HCT116 (cell line): ENCODE measurements at regions not wholly inside any gene's neighbourhood (a gene's known extent, or its start where the extent isn't known, plus 50 kb on each side); places are given as distances from the start of the nearest gene placed in this dataset.

Experiments used
- ATAC-seq: fragments of 200-7000 bp; cut with Tn5 transposase; 2 replicates; pipeline ENCODE4 v1.9.1; 2020; ENCODE audit warnings: mild to moderate bottlenecking, moderate library complexity
- BruUV-seq: library from RNA; stranded (reverse); fragments of 400-500 nt; replicated peaks from 2 replicates; lab custom pipeline; 2021; lab: Mats Ljungman, UMichigan
- CTCF ChIA-PET: fragments of 300-600 bp; sonication (Branson Sonifier 250); formaldehyde crosslinking; loops from one replicate; lab custom pipeline; 2021; ENCODE audit warnings: antibody characterized with exemption; lab: Charles Lee
- POLR2A ChIA-PET: fragments of 300-600, 350-600 bp; sonication (Branson Sonifier 250); formaldehyde crosslinking; loops from one replicate; lab custom pipeline; 2021; ENCODE audit warnings: antibody characterized with exemption; lab: Charles Lee
- RAD21 ChIA-PET, 2 experiments: fragments of 300-600 bp; sonication (Branson Sonifier 250); formaldehyde crosslinking; loops; one replicate each; lab custom pipeline; 2023; ENCODE audit warnings: low total read pairs in 2 of 2; ENCODE audit not compliant: uncharacterized antibody in 2 of 2, unreplicated experiment in 2 of 2, low non-redundant PET in 1 of 2; lab: Charles Lee
- DNase-seq: peaks from one replicate; pipeline ENCODE4 v3.0.0-alpha.2; 2010; ENCODE audit warnings: low read depth, low spot score
- H2AFZ ChIP-seq: fragments of 200-600 bp; shearing (Covaris generic), sonication (generic); 2 replicates; pipeline ENCODE4 v1.6.1; 2017; ENCODE audit warnings: low read depth, mixed run types, mixed read lengths, antibody characterized with exemption, low read length; ENCODE audit not compliant: poor library complexity, severe bottlenecking
- H3K27ac ChIP-seq: 2 replicates; pipeline ENCODE4 v1.5.1; 2012; ENCODE audit warnings: low read depth, low read length
- H3K27me3 ChIP-seq: fragments of 200-600 bp; sonication (generic); 2 replicates; pipeline ENCODE4 v1.6.1; 2016; ENCODE audit warnings: mixed run types, low read length, mixed read lengths; ENCODE audit not compliant: insufficient read depth
- H3K36me3 ChIP-seq, 2 experiments: fragments of 200-500 bp in 1 of 2; fragments of 200-600 bp in 1 of 2; sonication (Bioruptor generic) in 1 of 2; sonication (generic) in 1 of 2; 2 replicates each; pipeline versions ENCODE4 v1.5.1 to v1.6.1; 2014 to 2016; ENCODE audit warnings: low read length in 2 of 2, inconsistent platforms in 1 of 2, mixed read lengths in 1 of 2, mixed run types in 1 of 2; ENCODE audit not compliant: insufficient read depth in 2 of 2, control insufficient read depth in 1 of 2
- H3K4me1 ChIP-seq, 2 experiments: fragments of 200-600 bp in 1 of 2; sonication (generic) in 1 of 2; 2 replicates each; pipeline versions ENCODE4 v1.5.1 to v1.6.1; 2012 to 2017; ENCODE audit warnings: low read length in 2 of 2, inconsistent platforms in 1 of 2, mild to moderate bottlenecking in 1 of 2, mixed read lengths in 1 of 2, mixed run types in 1 of 2, moderate library complexity in 1 of 2; ENCODE audit not compliant: insufficient read depth in 2 of 2, control insufficient read depth in 1 of 2
- H3K4me2 ChIP-seq: fragments of 200-600 bp; sonication (generic); 2 replicates; pipeline ENCODE4 v1.6.1; 2017; ENCODE audit warnings: mixed run types, low read length, mixed read lengths
- H3K4me3 ChIP-seq, 2 experiments: fragments of 200-600 bp in 1 of 2; sonication (generic) in 1 of 2; replicated peaks in 1 of 2; 2 replicates each; pipeline ENCODE4 v1.5.1; 2011 to 2016; ENCODE audit warnings: low read length in 2 of 2, control low read depth in 1 of 2, low read depth in 1 of 2, mild to moderate bottlenecking in 1 of 2, mixed read lengths in 1 of 2, mixed run types in 1 of 2
- H3K79me2 ChIP-seq: fragments of 200-600 bp; sonication (generic); 2 replicates; pipeline ENCODE4 v1.6.1; 2017; ENCODE audit warnings: mild to moderate bottlenecking, mixed run types, low read length, moderate library complexity, mixed read lengths; ENCODE audit not compliant: insufficient read depth
- H3K9ac ChIP-seq: fragments of 200-600 bp; sonication (generic); 2 replicates; pipeline ENCODE4 v1.6.1; 2016; ENCODE audit warnings: low read length, mixed read lengths
- H3K9me2 ChIP-seq: fragments of 200-600 bp; sonication (generic), shearing (Covaris generic); 2 replicates; pipeline ENCODE4 v1.6.1; 2017; ENCODE audit warnings: mixed run types, mild to moderate bottlenecking, moderate library complexity; ENCODE audit not compliant: insufficient read depth
- H3K9me3 ChIP-seq, 2 experiments: fragments of 200-500 bp in 1 of 2; fragments of 200-600 bp in 1 of 2; sonication (Bioruptor generic) in 1 of 2; sonication (generic) in 1 of 2; 2 replicates each; pipeline ENCODE4 v1.6.1; 2014 to 2017; ENCODE audit warnings: low read length in 2 of 2, mixed read lengths in 2 of 2, inconsistent platforms in 1 of 2, low read depth in 1 of 2, mild to moderate bottlenecking in 1 of 2, mixed run types in 1 of 2, moderate library complexity in 1 of 2; ENCODE audit not compliant: control insufficient read depth in 1 of 2, insufficient read depth in 1 of 2
- H4K20me1 ChIP-seq: fragments of 200-600 bp; sonication (generic), shearing (Covaris generic); 2 replicates; pipeline ENCODE4 v1.6.1; 2017; ENCODE audit warnings: mixed run types, mild to moderate bottlenecking, moderate library complexity; ENCODE audit not compliant: insufficient read depth
- CBX3 ChIP-seq: IDR thresholded peaks from 2 replicates; pipeline ENCODE4 v1.6.1; 2012; ENCODE audit warnings: low read depth
- ELF1 ChIP-seq: IDR thresholded peaks from 2 replicates; pipeline ENCODE4 v1.6.1; 2012; ENCODE audit warnings: low read depth, borderline replicate concordance
- EZH2 ChIP-seq: fragments of 200-600 bp; sonication (generic); IDR thresholded peaks from 2 replicates; pipeline ENCODE4 v1.6.1; 2017; ENCODE audit warnings: antibody characterized with exemption, mixed run types
- EZH2phosphoT487 ChIP-seq: fragments of 200-600 bp; IDR thresholded peaks from 2 replicates; pipeline ENCODE4 v1.6.1; 2018; ENCODE audit warnings: antibody characterized with exemption, borderline replicate concordance
- JUND ChIP-seq: IDR thresholded peaks from 2 replicates; pipeline ENCODE4 v1.6.1; 2012
- POLR2A ChIP-seq: IDR thresholded peaks from 2 replicates; pipeline ENCODE4 v1.7.0; 2011; ENCODE audit warnings: borderline replicate concordance; ENCODE audit not compliant: insufficient read depth, insufficient read length; ENCODE audit errors: extremely low read depth
- POLR2AphosphoS5 ChIP-seq: IDR thresholded peaks from 2 replicates; pipeline ENCODE4 v1.6.1; 2011; ENCODE audit warnings: mild to moderate bottlenecking, low read depth, low read length, moderate library complexity
- RAD21 ChIP-seq: IDR thresholded peaks from 2 replicates; pipeline ENCODE4 v1.6.1; 2012; ENCODE audit warnings: low read depth, mild to moderate bottlenecking
- SIN3A ChIP-seq: IDR thresholded peaks from 2 replicates; pipeline ENCODE4 v1.6.1; 2012; ENCODE audit warnings: low read depth
- SP1 ChIP-seq: IDR thresholded peaks from 2 replicates; pipeline ENCODE4 v1.6.1; 2012; ENCODE audit warnings: low read depth
- TCF7L2 ChIP-seq: IDR thresholded peaks from 2 replicates; pipeline ENCODE4 v1.7.0; 2011; ENCODE audit warnings: borderline replicate concordance, inconsistent platforms; ENCODE audit not compliant: insufficient read depth, insufficient read length; ENCODE audit errors: extremely low read depth
- YY1 ChIP-seq: IDR thresholded peaks from 2 replicates; pipeline ENCODE4 v1.6.1; 2011; ENCODE audit warnings: low read length, low read depth, moderate library complexity, mild to moderate bottlenecking; ENCODE audit not compliant: insufficient replicate concordance; ENCODE audit errors: extremely low read depth
- ZBTB33 ChIP-seq: IDR thresholded peaks from 2 replicates; pipeline ENCODE4 v1.6.1; 2011; ENCODE audit warnings: mild to moderate bottlenecking, low read length, moderate library complexity; ENCODE audit not compliant: insufficient replicate concordance; ENCODE audit errors: extremely low read depth
- intact Hi-C: fragments of 100-400 bp; cut with micrococcal nuclease; formaldehyde crosslinking; loops from 2 replicates; pipeline ENCODE4 v1.10.0; 2022
- TF ChIP-seq, protein P1 (sequence below): IDR thresholded peaks from 2 replicates; pipeline ENCODE4 v1.6.1; 2012
- TF ChIP-seq, protein P2 (sequence below), 3 experiments: fragments of 200-600 bp in 1 of 3; sonication (generic) in 1 of 3; IDR thresholded peaks in 2 of 3; conservative IDR thresholded peaks in 1 of 3; 2 replicates each; pipeline ENCODE4 v1.5.1; 2012 to 2017; ENCODE audit warnings: low read depth in 2 of 3, low read length in 2 of 3, antibody characterized with exemption in 1 of 3, borderline replicate concordance in 1 of 3, control low read depth in 1 of 3, mild to moderate bottlenecking in 1 of 3, mixed read lengths in 1 of 3, mixed run types in 1 of 3, moderate library complexity in 1 of 3; ENCODE audit not compliant: insufficient read depth in 1 of 3

DNA sequence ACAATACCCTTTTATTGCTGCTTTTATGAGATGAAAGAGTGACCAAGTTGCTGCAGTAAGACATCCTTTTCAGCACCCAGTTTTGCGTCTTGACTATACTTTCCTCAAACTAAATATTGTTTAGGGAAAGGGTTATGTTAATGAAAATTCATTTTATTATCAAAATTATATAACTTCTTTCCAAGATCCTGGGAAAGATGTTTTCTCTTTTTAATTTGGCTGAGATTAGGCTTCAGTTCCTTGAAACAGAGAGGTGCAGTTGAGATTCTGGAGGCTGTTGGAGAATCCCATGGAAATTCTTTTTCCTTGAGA lies 91.6 kb upstream of the KCNA3 start:
- RAD21 ChIA-PET = interaction anchor here in 1 of 2 experiments (2.0 kb wide), 1 partner anchor 147 kb away, joined by 5 read pairs; no protein-coding TSS in a partner anchor
- DNase-seq = no peak
- no peaks in the 10 kb centered on the region for H3K9me3 ChIP-seq
- TF ChIP-seq POLR2A (no peak), SP1 (no peak), JUND (no peak), ELF1 (no peak)
- TF ChIP-seq, all 23 proteins: peak for 0
- Histone ChIP-seq H3K27ac (no peak overlapping the region), H3K79me2 (no peaks in the 10 kb centered on the region), H4K20me1 (no peaks in the 10 kb centered on the region), H3K9ac (no peak overlapping the region), H3K36me3 (no peaks in the 10 kb centered on the region), H3K4me3 (no peak overlapping the region), H3K4me1 (no peaks in the 10 kb centered on the region), H3K4me2 (no peak overlapping the region), H2AFZ (no peak overlapping the region), H3K9me2 (no peaks in the 10 kb centered on the region), H3K27me3 (peaks cover 67% of the 10 kb centered on the region)
- no TSS peak for BruUV-seq
- POLR2A ChIA-PET = no interaction called here
- no peak for ATAC-seq
- intact Hi-C loops = loop anchor here (1.0 to 5.0 kb wide), 2 partner anchors 136 to 244 kb away; no protein-coding TSS in a partner anchor
- CTCF ChIA-PET = interaction anchor here (0.7 to 6.0 kb wide), 12 partner anchors 8 to 242 kb away, joined by 3 to 52 read pairs (median 4); no protein-coding TSS in a partner anchor

DNA sequence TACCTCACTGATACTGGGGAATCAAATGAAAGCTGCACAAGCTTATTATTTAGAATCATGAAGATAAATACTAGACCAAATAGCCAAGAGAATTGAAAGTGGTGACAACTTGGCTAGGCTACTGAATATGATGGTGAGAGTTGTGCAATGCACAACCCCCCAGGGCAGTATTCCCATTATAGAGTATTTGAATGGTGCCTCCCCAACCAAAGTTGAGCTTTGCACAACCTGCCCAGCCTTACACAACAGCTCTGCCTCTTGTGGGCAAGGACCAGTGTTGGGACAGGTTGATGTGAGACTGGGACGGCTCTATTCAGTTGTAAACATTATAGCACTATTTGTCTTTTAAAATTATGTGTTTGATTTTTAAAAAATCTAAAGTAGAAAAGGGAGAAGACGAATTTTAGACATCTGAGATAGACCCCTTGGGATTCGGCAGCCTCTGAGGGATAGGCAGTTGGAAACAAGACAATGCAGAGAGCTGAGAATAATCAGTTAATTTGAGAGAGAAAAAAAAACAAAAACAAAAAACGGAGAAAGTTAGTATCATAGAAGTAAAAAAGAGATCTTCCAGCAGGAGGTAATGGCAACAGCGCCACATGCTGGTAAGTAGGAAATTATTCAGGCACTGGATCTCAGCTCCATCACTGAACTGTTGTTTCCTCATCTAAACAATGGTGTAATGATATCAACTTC lies 91.0 kb upstream of the KCNA3 start:
- intact Hi-C loops = loop anchor here (1.0 to 5.0 kb wide), 2 partner anchors 135 to 243 kb away; no protein-coding TSS in a partner anchor
- ChIA-PET RAD21 (interaction anchor here in 1 of 2 experiments (0.7 to 2.0 kb wide), 2 partner anchors 146 to 588 kb away, joined by 3 to 5 read pairs; no protein-coding TSS in a partner anchor), POLR2A (interaction anchor here (1.1 kb wide), 1 partner anchor 146 kb away, joined by 3 read pairs; no protein-coding TSS in a partner anchor), CTCF (interaction anchor here (0.7 to 6.0 kb wide), 16 partner anchors 8 to 242 kb away, joined by 3 to 52 read pairs (median 3); no protein-coding TSS in a partner anchor)
- Histone ChIP-seq H3K4me1 (no peaks in the 10 kb centered on the region), H3K9me3 (no peaks in the 10 kb centered on the region), H3K9ac (no peak overlapping the region), H3K79me2 (no peaks in the 10 kb centered on the region), H3K4me3 (no peak overlapping the region), H2AFZ (no peak overlapping the region), H3K27me3 (peaks cover 68% of the 10 kb centered on the region), H3K36me3 (no peaks in the 10 kb centered on the region), H3K9me2 (no peaks in the 10 kb centered on the region), H3K4me2 (no peak overlapping the region), H4K20me1 (no peaks in the 10 kb centered on the region), H3K27ac (no peak overlapping the region)
- DNase-seq (peak; percentile 10), ATAC-seq (peak; percentile 68; the same call in 1 of the 2 replicates)
- BruUV-seq = no TSS peak
- TF ChIP-seq POLR2A = no peak
- TF ChIP-seq ZBTB33 = no peak
- no peak for TF ChIP-seq EZH2phosphoT487
- peak; percentile 73 for TF ChIP-seq RAD21
- TF ChIP-seq TCF7L2 = no peak
- TF ChIP-seq, protein P1, sequence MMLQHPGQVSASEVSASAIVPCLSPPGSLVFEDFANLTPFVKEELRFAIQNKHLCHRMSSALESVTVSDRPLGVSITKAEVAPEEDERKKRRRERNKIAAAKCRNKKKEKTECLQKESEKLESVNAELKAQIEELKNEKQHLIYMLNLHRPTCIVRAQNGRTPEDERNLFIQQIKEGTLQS = no peak
- TF ChIP-seq, protein P2, sequence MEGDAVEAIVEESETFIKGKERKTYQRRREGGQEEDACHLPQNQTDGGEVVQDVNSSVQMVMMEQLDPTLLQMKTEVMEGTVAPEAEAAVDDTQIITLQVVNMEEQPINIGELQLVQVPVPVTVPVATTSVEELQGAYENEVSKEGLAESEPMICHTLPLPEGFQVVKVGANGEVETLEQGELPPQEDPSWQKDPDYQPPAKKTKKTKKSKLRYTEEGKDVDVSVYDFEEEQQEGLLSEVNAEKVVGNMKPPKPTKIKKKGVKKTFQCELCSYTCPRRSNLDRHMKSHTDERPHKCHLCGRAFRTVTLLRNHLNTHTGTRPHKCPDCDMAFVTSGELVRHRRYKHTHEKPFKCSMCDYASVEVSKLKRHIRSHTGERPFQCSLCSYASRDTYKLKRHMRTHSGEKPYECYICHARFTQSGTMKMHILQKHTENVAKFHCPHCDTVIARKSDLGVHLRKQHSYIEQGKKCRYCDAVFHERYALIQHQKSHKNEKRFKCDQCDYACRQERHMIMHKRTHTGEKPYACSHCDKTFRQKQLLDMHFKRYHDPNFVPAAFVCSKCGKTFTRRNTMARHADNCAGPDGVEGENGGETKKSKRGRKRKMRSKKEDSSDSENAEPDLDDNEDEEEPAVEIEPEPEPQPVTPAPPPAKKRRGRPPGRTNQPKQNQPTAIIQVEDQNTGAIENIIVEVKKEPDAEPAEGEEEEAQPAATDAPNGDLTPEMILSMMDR (IDR thresholded peaks at IDR 0.05 in 2 of 3, conservative IDR thresholded peaks at IDR 0.05 in 1 of 3; ENCODE audit: borderline replicate concordance in 1 of 3, insufficient read depth in 1 of 3, low read depth in 2 of 3, low read length in 2 of 3) = peak; percentile 61 to 82 (median 75); a peak in 5 of 6 replicates
- no peak for TF ChIP-seq SIN3A
- no peak for TF ChIP-seq CBX3
- TF ChIP-seq EZH2 = no peak
- TF ChIP-seq YY1 = no peak
- TF ChIP-seq POLR2AphosphoS5 = no peak
